ENCODE measurements at regions not wholly inside any gene's neighbourhood (a gene's known extent, or its start where the extent isn't known, plus 50 kb on each side); places are given as distances from the start of the nearest gene placed in this dataset.
"Not testable (repeated sequence)": the region's sequence is repeated elsewhere in the genome, so short reads cannot be mapped to it uniquely, and the experiment has no call there.

DNA sequence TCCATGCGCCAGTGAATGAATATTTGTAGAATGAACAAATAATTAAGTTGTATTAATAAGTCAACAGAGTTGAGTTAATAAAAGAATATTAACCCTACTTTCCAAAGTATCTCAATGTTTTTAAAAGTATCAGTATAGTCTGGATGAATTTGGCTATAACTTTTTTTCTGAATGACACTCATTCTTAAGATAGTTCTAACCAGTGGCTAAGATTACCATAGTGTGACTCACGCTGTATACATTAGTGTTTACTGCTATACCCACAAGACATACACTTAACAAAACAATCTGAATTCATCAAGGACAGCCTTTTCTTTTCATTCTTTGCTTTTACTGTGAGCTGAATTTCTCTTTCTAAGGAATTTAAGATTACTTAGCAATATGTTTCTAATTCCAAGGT is 77.0 kb upstream of the PDE1A start:
- TF ChIP-seq, protein P1, sequence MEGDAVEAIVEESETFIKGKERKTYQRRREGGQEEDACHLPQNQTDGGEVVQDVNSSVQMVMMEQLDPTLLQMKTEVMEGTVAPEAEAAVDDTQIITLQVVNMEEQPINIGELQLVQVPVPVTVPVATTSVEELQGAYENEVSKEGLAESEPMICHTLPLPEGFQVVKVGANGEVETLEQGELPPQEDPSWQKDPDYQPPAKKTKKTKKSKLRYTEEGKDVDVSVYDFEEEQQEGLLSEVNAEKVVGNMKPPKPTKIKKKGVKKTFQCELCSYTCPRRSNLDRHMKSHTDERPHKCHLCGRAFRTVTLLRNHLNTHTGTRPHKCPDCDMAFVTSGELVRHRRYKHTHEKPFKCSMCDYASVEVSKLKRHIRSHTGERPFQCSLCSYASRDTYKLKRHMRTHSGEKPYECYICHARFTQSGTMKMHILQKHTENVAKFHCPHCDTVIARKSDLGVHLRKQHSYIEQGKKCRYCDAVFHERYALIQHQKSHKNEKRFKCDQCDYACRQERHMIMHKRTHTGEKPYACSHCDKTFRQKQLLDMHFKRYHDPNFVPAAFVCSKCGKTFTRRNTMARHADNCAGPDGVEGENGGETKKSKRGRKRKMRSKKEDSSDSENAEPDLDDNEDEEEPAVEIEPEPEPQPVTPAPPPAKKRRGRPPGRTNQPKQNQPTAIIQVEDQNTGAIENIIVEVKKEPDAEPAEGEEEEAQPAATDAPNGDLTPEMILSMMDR (IDR thresholded peaks at IDR 0.05): no peak
- ATAC-seq: no peak

DNA sequence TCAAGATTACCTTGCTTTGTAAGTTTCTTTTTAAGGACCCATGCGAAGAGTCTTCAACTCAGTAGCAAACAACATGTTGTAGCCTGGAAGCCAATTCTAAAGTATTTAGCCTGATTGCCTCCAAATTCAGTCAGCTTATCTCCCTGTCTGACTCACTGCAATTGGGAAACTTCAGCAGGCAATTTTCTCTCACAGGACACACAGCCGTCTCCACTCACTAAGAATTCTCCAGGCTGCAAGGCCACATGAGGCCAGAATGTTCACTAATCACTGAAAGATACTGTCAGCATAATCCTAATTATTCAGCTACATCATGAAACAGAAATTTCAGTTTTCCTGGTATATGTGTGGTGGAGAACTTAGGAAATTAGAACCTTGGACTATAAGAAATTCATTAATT is 78.1 kb upstream of the PDE1A start:
- ATAC-seq (peak; percentile 54), DNase-seq (no peak)
- no peak overlapping the region for H3K4me3 ChIP-seq
- H3K36me3 ChIP-seq: no peaks in the 10 kb centered on the region
- no peaks in the 10 kb centered on the region for H3K9me3 ChIP-seq
- no peaks in the 10 kb centered on the region for H3K4me1 ChIP-seq
- intact Hi-C loops (cut with DNase I): no loop called here
- TF ChIP-seq, protein P1 (IDR thresholded peaks at IDR 0.05): no peak
- H3K27me3 ChIP-seq: no peaks in the 10 kb centered on the region
- H3K27ac ChIP-seq: no peak overlapping the region

More for the DNA sequence above, 77.0 kb upstream of the PDE1A start:
- Histone ChIP-seq H3K27me3 (no peaks in the 10 kb centered on the region), H3K4me3 (no peak overlapping the region), H3K27ac (no peak overlapping the region), H3K9me3 (no peaks in the 10 kb centered on the region), H3K36me3 (no peaks in the 10 kb centered on the region), H3K4me1 (no peaks in the 10 kb centered on the region)
- intact Hi-C loops (cut with DNase I): no loop called here
- no peak for DNase-seq

DNA sequence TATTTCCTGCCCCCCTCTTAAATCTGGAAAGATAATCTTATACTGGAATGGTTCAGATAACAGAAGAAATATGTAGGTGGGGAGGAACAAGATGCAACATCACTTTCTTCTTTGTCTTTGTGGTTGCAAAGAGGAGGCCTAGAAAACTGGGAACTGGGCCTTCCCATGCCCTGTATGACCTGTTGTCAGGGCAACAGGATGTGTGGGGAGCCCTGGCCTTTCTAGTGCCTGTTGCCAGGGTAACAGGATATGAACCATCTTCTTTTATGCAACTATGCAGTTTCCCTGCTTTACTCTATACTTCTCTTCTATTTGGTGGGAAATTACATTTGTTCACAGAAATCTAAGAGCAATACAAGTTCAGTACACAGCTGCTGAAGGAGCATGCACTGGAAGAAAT is 79.8 kb upstream of the PDE1A start:
- ATAC-seq: no peak
- Histone ChIP-seq H3K27me3 (no peaks in the 10 kb centered on the region), H3K36me3 (no peaks in the 10 kb centered on the region), H3K27ac (no peak overlapping the region), H3K4me1 (no peaks in the 10 kb centered on the region), H3K4me3 (no peak overlapping the region), H3K9me3 (no peaks in the 10 kb centered on the region)
- TF ChIP-seq, protein P1 (IDR thresholded peaks at IDR 0.05): no peak
- DNase-seq: peak in 1 of 4 donors; percentile 9
- intact Hi-C loops (cut with DNase I): no loop called here

DNA sequence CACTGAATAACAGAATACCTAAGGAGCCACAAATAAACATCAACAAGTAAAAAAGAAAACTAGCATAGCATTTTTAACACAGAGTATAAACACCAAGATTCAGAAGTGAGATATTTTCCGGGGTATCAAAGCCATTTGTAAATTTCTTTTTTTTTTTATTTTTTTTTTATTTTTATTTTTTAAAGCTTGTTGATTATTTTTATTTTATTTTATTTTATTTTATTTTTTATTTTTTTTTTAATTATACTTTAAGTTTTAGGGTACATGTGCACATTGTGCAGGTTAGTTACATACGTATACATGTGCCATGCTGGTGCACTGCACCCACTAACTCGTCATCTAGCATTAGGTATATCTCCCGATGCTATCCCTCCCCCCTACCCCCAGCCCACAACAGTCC is 81.7 kb upstream of the PDE1A start:
- intact Hi-C loops (cut with DNase I); ATAC-seq; H3K27me3 ChIP-seq; H3K36me3 ChIP-seq; H3K4me1 ChIP-seq; H3K27ac ChIP-seq; H3K9me3 ChIP-seq; H3K4me3 ChIP-seq; DNase-seq: not testable (repeated sequence)

DNA sequence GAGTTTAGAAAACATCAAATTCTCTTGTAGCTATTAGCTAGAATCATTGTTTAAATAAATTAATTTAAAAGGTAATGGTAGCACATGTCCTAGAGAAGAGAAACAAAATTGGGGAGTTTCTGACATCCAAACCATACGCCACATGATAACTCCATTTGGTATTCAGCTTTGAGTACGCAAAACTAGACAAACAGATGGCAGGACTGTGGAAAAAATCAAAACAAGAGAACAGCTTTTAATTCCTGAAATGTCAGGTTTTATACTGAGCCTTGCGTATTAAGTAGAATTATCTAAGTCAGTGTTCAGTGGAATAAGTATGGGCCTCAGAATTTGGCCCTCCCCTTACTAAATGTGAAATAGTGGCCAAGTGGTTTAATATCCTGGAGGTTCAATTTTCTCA is 82.4 kb upstream of the PDE1A start:
- no peaks in the 10 kb centered on the region for H3K9me3 ChIP-seq
- no peak for DNase-seq
- no peak overlapping the region for H3K4me3 ChIP-seq
- intact Hi-C loops (cut with DNase I): no loop called here
- H3K27me3 ChIP-seq: no peaks in the 10 kb centered on the region
- H3K36me3 ChIP-seq: no peaks in the 10 kb centered on the region
- ATAC-seq: no peak
- H3K4me1 ChIP-seq: no peaks in the 10 kb centered on the region
- TF ChIP-seq, protein P1 (IDR thresholded peaks at IDR 0.05): no peak
- H3K27ac ChIP-seq: no peak overlapping the region

Data from left lung (tissue), 4 donors.